GM21825 (cell line): ENCODE measurements at regions not wholly inside any gene's neighbourhood (a gene's known extent, or its start where the extent isn't known, plus 50 kb on each side); places are given as distances from the start of the nearest gene placed in this dataset.
A peak's percentile ranks its signal among the peaks of the same experiment; 100 is the strongest.
"Not testable (repeated sequence)": the region's sequence is repeated elsewhere in the genome, so short reads cannot be mapped to it uniquely, and the experiment has no call there.

Experiments used
- ATAC-seq: cut with Tn5 transposase; IDR thresholded peaks from one replicate; pipeline ENCODE4 v1.9.1; 2021; ENCODE audit warnings: mild to moderate bottlenecking, moderate library complexity; ENCODE audit not compliant: unreplicated experiment

DNA sequence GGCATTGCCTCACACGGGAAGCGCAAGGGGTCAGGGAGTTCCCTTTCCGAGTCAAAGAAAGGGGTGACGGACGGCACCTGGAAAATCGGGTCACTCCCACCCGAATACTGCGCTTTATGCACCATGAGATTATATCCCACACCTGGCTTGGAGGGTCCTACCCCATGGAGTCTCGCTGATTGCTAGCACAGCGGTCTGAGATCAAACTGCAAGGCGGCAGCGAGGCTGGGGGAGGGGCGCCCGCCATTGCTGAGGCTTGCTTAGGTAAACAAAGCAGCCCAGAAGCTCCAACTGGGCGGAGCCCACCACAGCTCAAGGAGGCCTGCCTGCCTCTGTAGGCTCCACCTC is 145.1 kb upstream of the BCL6 start:
- not testable (repeated sequence) for ATAC-seq

DNA sequence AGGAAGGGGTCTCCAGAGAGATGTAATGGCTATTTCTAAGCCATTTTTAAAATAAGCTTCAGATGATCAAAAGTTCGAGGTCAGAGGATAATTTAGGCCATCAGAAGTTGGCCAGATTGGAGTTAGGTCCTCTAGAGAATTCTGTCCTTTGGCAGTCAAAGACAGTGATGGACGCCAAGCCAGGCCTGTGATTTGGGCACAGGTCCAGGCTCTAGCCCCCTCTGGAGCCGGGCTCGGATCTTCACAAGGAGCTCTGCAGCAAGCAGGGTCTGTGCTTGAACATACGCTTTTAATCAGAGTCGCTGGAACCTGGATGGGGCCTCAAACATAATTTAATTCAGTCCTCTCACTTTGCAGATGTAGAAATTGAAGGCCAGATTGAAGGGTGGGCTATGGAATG is 151.4 kb upstream of the BCL6 start:
- ATAC-seq, result no peak

DNA sequence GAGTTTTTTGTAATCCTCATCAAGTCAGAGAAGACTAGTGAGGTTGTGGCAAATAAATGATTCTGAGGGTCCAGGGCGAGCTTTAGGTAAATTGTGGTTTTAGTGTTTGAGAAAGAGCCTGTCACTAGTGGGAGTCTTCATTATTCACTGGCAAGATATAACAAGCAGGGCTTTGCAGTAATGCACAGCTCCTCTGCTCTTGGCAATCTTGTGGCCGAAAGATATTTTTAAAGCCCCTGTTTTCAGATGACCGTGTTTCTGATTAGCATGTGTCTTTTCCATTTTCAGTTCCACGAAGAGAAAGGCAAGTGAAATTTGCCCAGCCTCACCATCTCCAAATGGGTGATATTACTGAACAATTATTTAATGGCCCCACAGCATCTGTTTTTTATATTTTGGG is 154.0 kb upstream of the BCL6 start:
- ATAC-seq, result no peak

DNA sequence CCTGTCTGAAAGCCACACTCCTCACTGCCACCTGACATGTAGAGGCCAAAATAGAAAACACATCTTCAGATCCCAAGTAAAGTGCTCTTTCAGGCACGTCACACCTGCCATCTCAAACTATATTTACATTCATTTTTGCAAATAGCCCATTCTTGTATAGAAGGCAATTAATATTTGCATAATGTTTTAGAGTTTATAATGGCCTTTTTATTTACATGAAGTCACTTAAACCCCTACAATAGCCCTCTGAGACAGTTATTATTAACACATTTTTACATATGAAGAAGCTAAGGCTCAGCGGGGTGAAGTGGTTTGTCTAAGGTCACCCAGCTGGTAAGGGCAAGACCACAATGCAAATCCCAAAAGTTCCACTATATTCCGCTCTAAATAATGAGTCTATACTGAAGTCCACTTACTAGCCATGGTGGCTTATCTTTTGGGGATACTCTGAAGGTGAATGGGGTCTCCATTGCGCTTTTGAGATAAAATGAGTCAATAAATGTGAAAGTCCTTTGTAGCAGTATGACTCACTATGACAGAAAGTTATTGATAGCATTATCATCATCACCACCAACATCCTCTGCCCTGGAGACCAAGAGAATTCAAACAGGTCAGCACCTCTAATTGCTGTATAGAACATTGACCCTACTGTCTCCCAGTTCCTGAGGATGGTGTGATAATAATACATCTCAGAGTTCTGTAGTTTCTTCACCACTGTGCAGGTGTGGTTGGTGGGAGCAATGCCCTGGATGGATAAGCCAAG is 155.9 kb upstream of the BCL6 start:
- ATAC-seq, result no peak

DNA sequence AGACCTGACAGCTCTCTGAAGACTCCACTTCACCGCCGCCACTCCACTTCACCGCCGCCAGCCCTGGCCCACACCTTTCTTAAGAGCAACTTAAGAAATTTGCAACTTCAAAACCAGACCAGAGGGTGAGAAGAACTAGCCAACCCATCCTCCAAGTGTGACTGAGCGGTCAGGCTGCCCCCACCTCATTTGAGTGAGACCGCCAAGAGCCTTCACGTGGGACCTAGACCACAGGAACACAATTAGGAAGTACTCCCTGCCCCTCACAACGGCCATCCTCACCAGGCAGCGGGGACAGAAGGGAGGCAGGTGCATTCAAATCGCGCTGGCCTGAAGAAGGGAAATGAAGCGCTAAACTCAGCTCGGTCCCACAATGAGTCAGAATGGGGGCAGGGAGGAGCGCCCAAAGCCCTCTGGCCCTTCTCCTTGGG is 156.8 kb upstream of the BCL6 start:
- ATAC-seq, result peak; percentile 80

DNA sequence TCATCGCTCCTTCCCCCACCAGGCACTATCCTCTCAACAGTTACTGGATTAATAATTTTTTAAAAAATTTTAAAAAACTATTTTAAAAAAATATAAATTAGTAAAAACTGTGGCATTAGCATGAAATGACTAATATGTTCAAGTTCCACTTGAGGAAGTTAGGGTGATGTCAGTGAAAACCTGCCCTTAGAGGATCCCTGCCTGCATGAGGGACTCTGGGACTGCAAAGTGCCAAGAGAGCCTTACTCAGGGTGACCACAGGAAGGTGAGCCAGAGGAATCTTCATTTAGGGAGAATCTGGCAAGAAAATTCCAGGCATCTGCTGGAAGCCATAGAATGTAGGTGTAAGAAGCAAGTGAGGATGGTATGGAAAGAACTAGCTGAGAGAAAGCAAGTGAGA is 157.7 kb upstream of the BCL6 start:
- ATAC-seq, result no peak

DNA sequence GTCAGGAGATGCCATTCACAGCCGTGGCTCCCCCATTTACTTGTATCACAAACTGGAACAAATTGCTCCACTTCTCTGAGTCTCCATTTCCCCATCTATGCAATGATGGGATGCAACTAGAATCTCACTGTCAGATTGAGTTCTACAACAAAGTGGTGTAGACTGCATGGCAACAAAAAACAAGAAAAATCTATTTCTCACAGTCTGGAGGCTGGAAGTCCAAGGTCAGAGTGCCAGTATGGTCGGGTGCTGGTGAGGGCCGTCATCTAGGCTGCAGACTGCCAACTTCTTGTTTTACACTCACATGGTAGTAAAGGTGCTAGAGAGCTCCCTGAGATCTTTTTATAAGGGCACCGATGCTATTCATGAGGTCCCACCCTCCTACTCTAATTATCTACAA is 158.4 kb upstream of the BCL6 start:
- no peak for ATAC-seq

DNA sequence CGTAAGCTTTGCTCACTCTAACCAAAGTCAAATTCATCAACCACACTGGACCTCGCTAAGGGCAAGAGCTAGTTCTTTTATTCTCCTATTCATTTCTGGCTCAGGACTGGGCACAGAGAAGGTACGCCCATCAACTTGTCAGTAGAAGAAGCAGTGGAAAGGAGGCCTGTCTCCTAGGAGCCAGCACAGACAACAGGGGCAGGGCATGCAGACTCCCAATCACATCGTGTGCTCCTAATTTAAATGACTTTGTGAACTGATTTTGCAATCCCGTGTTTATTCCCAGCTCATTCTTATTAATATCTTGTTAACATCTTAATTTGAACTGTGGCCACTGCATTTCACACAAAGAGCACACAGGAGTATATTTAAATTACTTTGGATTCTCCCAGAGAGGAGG is 161.1 kb upstream of the BCL6 start:
- no peak for ATAC-seq

DNA sequence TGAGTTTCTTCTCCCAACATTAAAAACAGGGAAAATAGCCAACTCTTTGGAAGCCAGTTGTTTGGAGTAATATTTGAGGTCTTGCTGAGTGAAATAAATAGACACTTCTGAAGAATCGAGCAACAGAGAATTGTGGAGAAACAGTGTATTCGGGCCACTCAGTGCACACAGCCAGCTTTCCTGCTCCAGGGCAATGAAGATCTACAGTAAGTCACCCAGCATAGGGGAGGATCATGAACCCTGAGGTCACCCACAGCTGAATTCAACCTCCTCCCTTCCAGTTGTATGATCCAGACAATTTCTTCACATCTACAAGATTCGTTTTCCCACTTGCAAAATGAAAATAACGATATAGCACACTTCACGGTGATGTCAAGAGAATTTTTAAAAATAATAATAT is 161.7 kb upstream of the BCL6 start:
- ATAC-seq, result no peak

DNA sequence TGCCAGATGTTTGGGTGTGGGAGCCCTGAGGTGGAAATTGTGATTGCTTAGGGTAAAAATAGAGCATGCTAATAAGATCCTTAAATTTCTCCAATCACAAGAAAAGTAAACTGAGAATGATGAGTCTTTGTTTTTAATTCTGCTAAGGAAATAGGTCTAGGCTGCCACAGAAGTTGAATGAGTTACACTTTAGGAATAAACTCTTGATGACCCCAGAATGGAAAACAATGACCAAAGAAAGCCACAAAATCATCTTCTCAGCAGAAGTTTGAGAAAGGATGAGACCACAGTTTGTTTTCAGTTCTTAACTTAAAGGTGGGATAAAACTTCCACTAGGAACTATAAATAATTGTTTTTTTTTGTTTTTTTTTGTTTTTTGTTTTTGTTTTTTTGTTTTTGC is 164.6 kb upstream of the BCL6 start:
- ATAC-seq, result no peak

DNA sequence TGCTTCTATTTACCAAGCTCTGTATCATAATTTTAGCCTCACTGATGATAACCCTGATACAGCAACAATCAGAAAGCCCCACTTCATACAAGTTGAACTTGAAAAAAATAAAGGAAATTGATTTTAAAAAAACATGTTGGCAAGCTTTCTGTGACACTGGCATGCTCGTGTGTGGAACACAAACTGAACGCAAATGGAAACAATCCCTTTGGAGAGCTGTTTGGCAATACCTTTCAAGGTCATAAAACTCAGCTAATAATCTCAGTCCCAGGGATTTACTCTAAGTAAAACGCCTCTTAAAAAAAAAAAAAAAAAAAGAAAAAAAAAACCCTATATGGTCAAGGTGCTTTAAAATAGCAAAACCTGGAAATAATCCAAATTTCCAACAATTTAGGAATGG is 166.7 kb upstream of the BCL6 start:
- ATAC-seq, result no peak

DNA sequence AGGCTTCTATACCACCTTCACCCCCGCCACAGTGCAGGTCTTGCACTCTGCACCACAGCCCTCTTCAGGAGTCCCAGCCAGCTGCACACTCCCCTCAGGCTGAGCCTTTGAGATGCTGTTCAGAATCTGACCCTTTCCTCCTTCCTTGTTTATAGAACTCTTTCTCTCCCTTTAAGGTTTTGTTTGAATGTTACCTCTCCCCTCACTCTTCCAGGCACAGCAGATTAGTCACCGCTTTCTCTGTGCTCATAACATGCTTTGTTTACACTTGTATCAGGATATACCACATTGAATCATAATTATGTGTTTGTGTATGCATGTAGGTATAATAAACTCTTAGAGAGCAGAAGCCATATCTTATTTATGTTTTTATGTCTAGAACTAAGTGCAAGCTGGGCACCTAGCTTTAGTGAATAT is 168.4 kb upstream of the BCL6 start:
- no peak for ATAC-seq

DNA sequence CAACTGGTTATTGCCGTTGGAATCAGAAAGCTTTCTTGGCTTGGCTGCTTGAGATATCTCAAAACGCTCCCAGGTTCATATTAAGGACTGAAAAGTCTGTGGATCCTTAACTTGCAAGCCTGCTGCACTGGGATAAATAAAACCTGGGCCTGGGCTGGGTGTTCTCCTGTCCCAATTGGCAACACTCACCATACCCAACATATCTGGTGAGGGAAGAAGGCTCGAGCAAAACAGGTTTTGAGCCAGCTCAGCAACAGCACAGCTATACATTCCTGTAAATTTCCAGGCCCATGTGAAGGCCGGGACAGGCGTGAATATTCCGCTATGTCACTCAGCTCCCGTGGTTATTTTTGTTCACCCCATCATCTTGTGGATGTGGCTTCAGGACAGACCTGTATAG is 169.0 kb upstream of the BCL6 start:
- ATAC-seq, result no peak

DNA sequence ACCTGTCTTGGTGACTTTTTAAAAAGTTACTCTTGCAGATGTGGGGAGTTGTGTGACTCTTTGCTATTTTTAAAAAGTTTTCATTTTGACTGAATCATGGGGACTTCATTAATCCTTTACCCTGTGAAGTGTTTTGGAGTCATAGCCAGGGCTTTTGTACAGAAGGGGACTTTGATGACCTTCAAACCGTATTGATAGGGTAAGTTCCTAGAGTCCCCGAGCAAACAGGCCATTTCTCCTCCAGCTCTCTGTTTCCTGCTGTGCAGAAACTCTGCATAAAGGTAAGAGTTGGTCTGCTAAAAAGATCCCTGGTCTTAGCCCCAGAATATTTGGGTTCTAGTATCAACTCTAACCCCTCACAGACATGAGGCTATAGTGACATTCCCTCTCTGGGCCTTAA is 170.8 kb upstream of the BCL6 start:
- ATAC-seq, result no peak

DNA sequence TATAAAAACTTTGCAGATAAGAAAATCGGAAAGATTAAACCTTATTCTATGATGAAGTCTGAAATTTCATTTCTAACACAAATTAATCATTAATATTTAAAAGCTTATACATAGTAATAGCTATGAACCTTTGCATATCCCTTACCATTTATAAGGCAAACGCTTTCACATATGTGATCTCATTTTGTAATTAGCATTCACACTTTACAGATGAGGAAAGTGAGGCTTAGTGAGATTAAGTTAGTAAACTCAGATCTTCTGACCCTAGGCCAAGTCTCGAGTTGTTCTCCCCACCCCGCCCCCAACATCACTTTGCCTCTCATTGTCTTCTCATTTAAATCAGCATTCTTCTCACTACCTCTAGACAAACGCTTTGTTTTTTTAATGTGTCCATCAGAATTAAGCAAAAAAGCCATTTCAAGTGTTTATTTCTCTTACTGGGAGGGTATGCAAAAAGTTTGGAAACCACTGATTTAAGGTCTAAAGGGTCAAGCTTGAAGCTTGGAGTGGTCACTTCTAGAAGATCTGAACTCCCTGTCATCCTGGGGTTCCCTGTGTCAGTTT is 172.9 kb upstream of the BCL6 start:
- no peak for ATAC-seq

DNA sequence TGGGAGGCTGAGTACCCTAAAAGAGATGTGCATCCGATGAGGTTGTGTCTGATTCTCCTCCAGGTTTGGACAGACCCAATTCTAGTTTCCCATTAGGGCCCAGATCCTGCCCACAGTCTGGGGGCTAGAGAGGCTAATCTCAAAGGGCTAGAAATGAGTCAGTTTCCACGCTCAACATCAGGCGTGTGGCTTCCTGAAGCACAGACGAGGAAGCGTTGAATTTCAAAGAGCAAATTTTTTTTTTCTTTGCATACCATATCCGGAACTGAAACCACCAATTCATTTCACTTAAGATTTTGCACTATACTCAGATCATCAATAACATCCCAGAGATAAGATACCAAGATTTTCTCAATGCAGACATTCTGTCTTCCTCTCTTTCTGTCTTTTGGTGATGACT is 173.8 kb upstream of the BCL6 start:
- peak; percentile 92 for ATAC-seq

DNA sequence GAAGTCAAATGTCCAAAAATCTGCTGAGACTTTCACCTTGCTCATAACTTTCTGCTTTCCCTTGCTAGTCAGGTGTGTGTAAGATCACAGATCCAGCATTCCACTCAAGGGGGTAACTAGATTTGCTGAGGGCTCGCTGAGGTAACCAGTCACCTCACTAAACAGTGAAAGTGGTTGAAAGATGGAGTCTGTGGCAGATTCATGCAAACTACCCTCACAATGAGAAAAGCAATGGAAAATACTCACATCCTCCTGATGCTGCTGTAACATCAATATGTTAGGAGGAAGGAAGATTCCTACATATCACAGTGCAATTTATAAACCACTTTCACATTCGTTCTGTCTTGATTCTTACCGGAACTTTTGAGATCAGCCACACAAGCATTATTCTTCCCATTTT is 174.3 kb upstream of the BCL6 start:
- peak; percentile 33 for ATAC-seq

DNA sequence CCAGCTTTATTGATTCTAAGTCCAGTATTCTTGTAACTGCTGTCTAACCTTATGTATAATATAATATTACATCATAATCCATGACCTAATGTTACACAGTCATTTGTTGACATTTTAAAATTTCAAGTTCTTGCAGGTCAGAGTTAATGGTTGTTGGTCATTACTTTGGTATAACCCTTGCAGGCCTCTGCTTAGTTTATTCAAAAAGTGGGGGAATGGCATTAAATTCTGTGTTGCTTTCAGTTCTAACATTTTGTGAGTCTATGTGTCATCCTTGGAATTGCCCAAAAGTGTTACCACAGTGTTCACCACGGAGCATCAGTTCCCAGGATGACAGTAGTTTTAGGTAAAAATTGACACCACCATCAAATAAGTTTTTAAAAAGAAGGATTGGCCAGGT is 174.8 kb upstream of the BCL6 start:
- ATAC-seq, result no peak

DNA sequence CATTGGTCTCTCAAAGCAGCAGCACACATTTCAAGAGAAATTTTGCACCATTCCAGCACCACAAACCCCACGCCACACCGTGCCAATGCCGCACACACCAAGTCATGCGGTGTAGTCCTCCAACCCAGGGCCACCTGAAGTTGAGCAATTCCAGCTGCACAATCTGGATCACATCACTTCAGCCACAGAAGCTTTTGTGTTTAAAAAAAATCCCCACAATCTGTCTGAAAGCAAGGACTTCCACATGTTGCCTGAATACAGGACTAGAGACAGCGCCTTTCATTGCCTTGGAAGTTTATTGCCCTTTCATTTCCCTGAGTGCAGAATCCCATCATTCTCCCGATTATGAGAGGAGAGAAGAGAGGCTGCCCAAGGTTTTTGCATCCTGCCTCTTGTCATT is 175.6 kb upstream of the BCL6 start:
- ATAC-seq, result no peak

DNA sequence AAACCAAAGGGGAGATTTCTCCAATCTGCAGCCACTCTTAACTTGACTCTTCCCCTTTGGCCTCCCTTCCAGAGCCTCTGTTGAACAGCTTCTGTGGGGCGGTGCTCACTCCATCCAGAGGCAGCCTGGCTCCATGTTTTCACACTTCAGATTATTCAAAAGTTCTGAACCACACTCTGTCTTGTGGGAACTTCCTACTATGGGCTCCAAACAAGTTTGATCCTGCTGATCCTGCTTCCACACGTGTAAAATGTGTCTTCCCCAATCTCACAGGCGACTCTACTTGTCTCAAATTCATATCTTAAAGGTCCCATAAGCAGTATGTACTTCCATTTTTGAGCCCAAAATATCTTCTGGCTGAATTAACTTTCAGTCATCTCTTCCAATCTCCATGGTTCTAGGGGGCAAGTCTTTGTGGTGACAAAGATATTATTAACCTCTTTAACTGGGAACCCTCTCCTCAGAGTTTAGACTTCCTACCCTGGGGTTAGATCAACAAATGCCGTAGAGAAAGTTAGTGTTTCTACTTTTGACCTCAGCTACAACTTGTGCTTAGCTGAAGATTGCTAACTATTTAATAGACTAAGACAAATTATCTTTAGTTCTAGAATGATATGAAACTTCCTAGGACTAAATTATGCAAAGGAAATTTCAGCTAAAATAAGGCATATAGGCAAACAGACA is 176.3 kb upstream of the BCL6 start:
- ATAC-seq, result no peak

DNA sequence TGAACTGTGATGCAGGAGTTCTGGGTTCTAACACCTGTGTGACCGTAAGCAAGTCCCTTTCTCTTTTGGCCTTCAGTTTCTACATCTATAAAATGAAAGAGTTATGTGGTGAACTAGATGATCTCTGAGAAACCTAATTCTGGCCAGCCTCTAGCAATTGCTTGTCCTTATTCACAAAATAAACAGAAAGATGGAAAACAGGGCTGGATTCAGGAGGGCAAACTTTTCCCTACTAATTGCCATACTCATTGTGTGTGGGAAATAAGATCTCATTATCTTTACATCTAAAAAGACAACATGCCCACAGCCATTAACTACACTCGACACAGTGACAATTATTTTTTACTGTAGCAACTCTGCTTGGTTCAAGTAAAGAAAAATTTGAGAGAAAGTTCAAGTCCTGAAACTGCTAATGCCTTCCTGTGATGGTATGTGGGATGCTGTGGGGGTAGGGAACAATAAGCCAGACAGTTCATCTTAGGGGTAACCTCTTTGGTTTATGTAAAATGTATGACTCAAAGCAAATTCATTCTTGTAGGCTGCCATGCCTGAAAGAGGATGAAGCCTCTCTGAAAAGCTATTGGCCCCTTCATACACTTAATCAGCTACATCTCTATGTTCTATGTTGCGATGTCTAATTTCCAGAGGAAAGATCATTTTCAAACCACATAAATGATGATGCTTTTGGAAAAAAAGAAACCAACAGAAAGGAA is 177.6 kb upstream of the BCL6 start:
- no peak for ATAC-seq

DNA sequence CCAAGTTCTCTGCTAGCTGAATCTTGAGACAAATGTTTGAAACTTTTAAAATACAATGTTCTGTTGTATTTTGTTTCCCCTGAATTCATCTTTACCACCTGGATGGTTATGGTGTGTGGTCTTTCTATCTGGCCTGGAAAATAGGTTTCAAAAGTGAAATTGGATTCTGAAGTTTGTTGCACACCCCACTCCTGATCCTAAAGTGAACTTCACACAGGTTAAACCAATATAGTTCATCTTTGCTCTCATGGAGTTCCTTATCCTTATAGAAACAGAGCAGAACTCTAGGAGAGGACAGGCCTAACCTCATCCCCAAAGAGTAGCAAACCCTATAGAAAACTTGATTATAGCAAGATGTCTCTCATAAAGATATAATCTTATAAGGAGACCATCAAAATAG is 179.4 kb upstream of the BCL6 start:
- no peak for ATAC-seq
